ENCODE measurements at regions not wholly inside any gene's neighbourhood (a gene's known extent, or its start where the extent isn't known, plus 50 kb on each side); places are given as distances from the start of the nearest gene placed in this dataset.

GRCh38 chr3:30309961-30310954 lies 296.1 kb upstream of the TGFBR2 start:
- Mint-ChIP-seq H3K36me3 (no peaks in the 10 kb centered on the region), H3K27ac (no peak overlapping the region), H3K9me3 (no peaks in the 10 kb centered on the region), H3K4me1 (no peaks in the 10 kb centered on the region), H3K27me3 (ENCODE audit: insufficient read depth, low read depth) (no peaks in the 10 kb centered on the region), H3K4me3 (no peak overlapping the region)
- no peaks in the 10 kb centered on the region for H3K27me3 ChIP-seq
- no peaks in the 10 kb centered on the region for H3F3A ChIP-seq (ENCODE audit: low read depth)
- H3K4me2 ChIP-seq: no peak overlapping the region
- H3K36me3 ChIP-seq: no peaks in the 10 kb centered on the region
- H3K79me2 ChIP-seq (ENCODE audit: low read depth): no peaks in the 10 kb centered on the region
- no peaks in the 10 kb centered on the region for H3K9me3 ChIP-seq (ENCODE audit: low read depth)
- no peak overlapping the region for H3K27ac ChIP-seq
- no peak overlapping the region for H2AFZ ChIP-seq (replicated peaks)
- DNase-seq (ENCODE audit: low spot score): no peak
- no peak for TF ChIP-seq CTCF (IDR thresholded peaks at IDR 0.05)
- TF ChIP-seq EZH2phosphoT487 (IDR thresholded peaks at IDR 0.05): no peak
- TF ChIP-seq EZH2 (IDR thresholded peaks at IDR 0.05): no peak
- no peak overlapping the region for H3K9ac ChIP-seq
- H3K4me3 ChIP-seq: no peak overlapping the region
- no peaks in the 10 kb centered on the region for H4K20me1 ChIP-seq (ENCODE audit: low read depth)
- peaks cover 6% of the 10 kb centered on the region for H3K4me1 ChIP-seq

GRCh38 chr3:30311781-30312180 lies 294.6 kb upstream of the TGFBR2 start:
- peaks cover 6% of the 10 kb centered on the region for H3K4me1 ChIP-seq
- no peak overlapping the region for H3K9ac ChIP-seq
- H3K36me3 ChIP-seq: no peaks in the 10 kb centered on the region
- no peak overlapping the region for H3K4me3 ChIP-seq
- H3K4me3 Mint-ChIP-seq: no peak overlapping the region
- H3K9me3 Mint-ChIP-seq: no peaks in the 10 kb centered on the region
- TF ChIP-seq EZH2phosphoT487 (IDR thresholded peaks at IDR 0.05) (no peak), CTCF (IDR thresholded peaks at IDR 0.05) (no peak), EZH2 (IDR thresholded peaks at IDR 0.05) (no peak)
- H3K79me2 ChIP-seq (ENCODE audit: low read depth): no peaks in the 10 kb centered on the region
- H3F3A ChIP-seq (ENCODE audit: low read depth): no peaks in the 10 kb centered on the region
- no peaks in the 10 kb centered on the region for H3K27me3 Mint-ChIP-seq (ENCODE audit: insufficient read depth, low read depth)
- no peak overlapping the region for H3K4me2 ChIP-seq
- no peak for DNase-seq (ENCODE audit: low spot score)
- no peaks in the 10 kb centered on the region for H3K27me3 ChIP-seq
- H2AFZ ChIP-seq (replicated peaks): no peak overlapping the region
- no peak overlapping the region for H3K27ac Mint-ChIP-seq
- H3K9me3 ChIP-seq (ENCODE audit: low read depth): no peaks in the 10 kb centered on the region
- no peaks in the 10 kb centered on the region for H3K4me1 Mint-ChIP-seq
- H4K20me1 ChIP-seq (ENCODE audit: low read depth): no peaks in the 10 kb centered on the region
- no peaks in the 10 kb centered on the region for H3K36me3 Mint-ChIP-seq
- H3K27ac ChIP-seq: no peak overlapping the region

GRCh38 chr3:30313840-30314239 lies 292.6 kb upstream of the TGFBR2 start:
- TF ChIP-seq CTCF (IDR thresholded peaks at IDR 0.05) (no peak), EZH2phosphoT487 (IDR thresholded peaks at IDR 0.05) (no peak), EZH2 (IDR thresholded peaks at IDR 0.05) (no peak)
- Histone ChIP-seq H3K9ac (no peak overlapping the region), H3K9me3 (ENCODE audit: low read depth) (no peaks in the 10 kb centered on the region), H3K79me2 (ENCODE audit: low read depth) (no peaks in the 10 kb centered on the region), H2AFZ (replicated peaks) (no peak overlapping the region), H3F3A (ENCODE audit: low read depth) (no peaks in the 10 kb centered on the region), H3K36me3 (no peaks in the 10 kb centered on the region), H3K27me3 (no peaks in the 10 kb centered on the region), H4K20me1 (ENCODE audit: low read depth) (no peaks in the 10 kb centered on the region), H3K4me1 (peaks cover 6% of the 10 kb centered on the region), H3K4me2 (no peak overlapping the region), H3K4me3 (no peak overlapping the region), H3K27ac (no peak overlapping the region)
- Mint-ChIP-seq H3K36me3 (no peaks in the 10 kb centered on the region), H3K4me3 (no peak overlapping the region), H3K27ac (no peak overlapping the region), H3K9me3 (no peaks in the 10 kb centered on the region), H3K4me1 (no peaks in the 10 kb centered on the region), H3K27me3 (ENCODE audit: insufficient read depth, low read depth) (no peaks in the 10 kb centered on the region)
- no peak for DNase-seq (ENCODE audit: low spot score)

Data from neural progenitor cell (in vitro differentiated cells).